HG03108 (cell line): ENCODE measurements at regions not wholly inside any gene's neighbourhood (a gene's known extent, or its start where the extent isn't known, plus 50 kb on each side); places are given as distances from the start of the nearest gene placed in this dataset.
"Not testable (repeated sequence)": the region's sequence is repeated elsewhere in the genome, so short reads cannot be mapped to it uniquely, and the experiment has no call there.

Experiments
- ATAC-seq: cut with Tn5 transposase; IDR thresholded peaks from one replicate; pipeline ENCODE4 v1.9.1; 2021; ENCODE audit warnings: moderate library complexity; ENCODE audit not compliant: unreplicated experiment

GRCh38 chr11:29184939-29185890 lies 831.6 kb downstream of the KCNA4 start:
- no peak for ATAC-seq

- ATAC-seq = no peak
These were observed 833.5 kb downstream of the KCNA4 start for GRCh38 chr11:29183301-29183700.

GRCh38 chr11:29173660-29174062 lies 843.2 kb downstream of the KCNA4 start:
- no peak for ATAC-seq

- no peak for ATAC-seq
These were observed 845.4 kb downstream of the KCNA4 start for GRCh38 chr11:29171360-29171950.

GRCh38 chr11:29166306-29166705 lies 850.5 kb downstream of the KCNA4 start:
- no peak for ATAC-seq

- no peak for ATAC-seq
These were observed 853.6 kb downstream of the KCNA4 start for GRCh38 chr11:29163231-29163630.

- no peak for ATAC-seq
These were observed 854.3 kb downstream of the KCNA4 start for GRCh38 chr11:29162491-29162890.

- no peak for ATAC-seq
These were observed 855.6 kb downstream of the KCNA4 start for GRCh38 chr11:29161191-29161590.

GRCh38 chr11:29159552-29160465 lies 857.0 kb downstream of the KCNA4 start:
- peak; percentile 64 for ATAC-seq

- ATAC-seq = no peak
These were observed 863.8 kb downstream of the KCNA4 start for GRCh38 chr11:29153078-29153477.

GRCh38 chr11:29142573-29142972 lies 874.3 kb downstream of the KCNA4 start:
- not testable (repeated sequence) for ATAC-seq

- no peak for ATAC-seq
These were observed 881.3 kb downstream of the KCNA4 start for GRCh38 chr11:29135504-29135903.

- no peak for ATAC-seq
These were observed 885.8 kb downstream of the KCNA4 start for GRCh38 chr11:29131055-29131454.

- no peak for ATAC-seq
These were observed 887.0 kb downstream of the KCNA4 start for GRCh38 chr11:29129844-29130243.

- ATAC-seq = no peak
These were observed 889.4 kb downstream of the KCNA4 start for GRCh38 chr11:29127461-29127860.

GRCh38 chr11:29125606-29126005 lies 891.2 kb downstream of the KCNA4 start:
- no peak for ATAC-seq

- ATAC-seq = no peak
These were observed 892.4 kb downstream of the KCNA4 start for GRCh38 chr11:29124470-29124869.

- no peak for ATAC-seq
These were observed 896.9 kb downstream of the KCNA4 start for GRCh38 chr11:29119707-29120618.

- no peak for ATAC-seq
These were observed 897.7 kb downstream of the KCNA4 start for GRCh38 chr11:29119116-29119515.

GRCh38 chr11:29100967-29101366 lies 915.9 kb downstream of the KCNA4 start:
- no peak for ATAC-seq
